Upper lobe of right lung (tissue), 1 donor: ENCODE measurements at regions not wholly inside any gene's neighbourhood (a gene's known extent, or its start where the extent isn't known, plus 50 kb on each side); places are given as distances from the start of the nearest gene placed in this dataset.

Experiments used
- ATAC-seq: fragments of 200-7000 bp; cut with Tn5 transposase; one replicate; pipeline ENCODE4 v1.9.1; 2020; ENCODE audit warnings: mild to moderate bottlenecking, moderate library complexity
- DNase-seq: peaks from one replicate; pipeline ENCODE4 v3.0.0-alpha.2; 2020
- H3K27ac ChIP-seq: fragments of 200-600 bp; one replicate; pipeline ENCODE4 v1.8.0; 2022
- H3K27me3 ChIP-seq: fragments of 200-600 bp; one replicate; pipeline ENCODE4 v1.8.0; 2022; ENCODE audit warnings: mild to moderate bottlenecking
- H3K36me3 ChIP-seq: fragments of 200-600 bp; one replicate; pipeline ENCODE4 v1.8.0; 2022
- H3K4me1 ChIP-seq: fragments of 200-600 bp; one replicate; pipeline ENCODE4 v1.8.0; 2022
- H3K4me3 ChIP-seq: fragments of 200-600 bp; one replicate; pipeline ENCODE4 v1.8.0; 2022; ENCODE audit warnings: mild to moderate bottlenecking
- H3K9me3 ChIP-seq: fragments of 200-600 bp; one replicate; pipeline ENCODE4 v1.8.0; 2022
- intact Hi-C: fragments of 100-400 bp; cut with DNase I; formaldehyde crosslinking; loops from one replicate; pipeline ENCODE4 v1.11.0; 2022
- TF ChIP-seq, protein P1 (sequence below): fragments of 200-600 bp; IDR thresholded peaks from one replicate; pipeline ENCODE4 v1.8.0; 2022; ENCODE audit warnings: antibody characterized with exemption
- donor health status: DM: no; HTN: yes; CAD: no; lungs with severe emphysema.

DNA sequence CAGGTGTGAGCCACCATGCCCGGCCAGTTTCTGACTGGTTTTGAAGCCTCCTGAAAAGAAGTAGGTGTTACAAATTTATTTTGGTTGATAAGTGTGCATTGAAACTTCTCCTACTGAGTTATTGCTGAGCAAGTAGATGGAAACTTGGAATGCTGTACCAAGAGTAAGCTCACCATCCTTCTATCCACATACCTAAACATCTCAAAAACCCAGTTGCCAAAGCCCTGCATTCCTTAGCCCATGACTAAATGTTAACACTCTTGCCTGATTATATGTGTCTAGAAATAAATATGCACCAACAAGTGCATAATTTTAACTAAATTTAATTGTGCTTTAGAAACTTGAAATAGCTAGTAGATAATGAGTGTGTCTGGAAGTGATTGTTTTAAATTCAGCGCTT is 357.8 kb downstream of the DUSP6 start:
- Histone ChIP-seq H3K9me3 (no peaks in the 10 kb centered on the region), H3K27me3 (no peaks in the 10 kb centered on the region), H3K27ac (no peak overlapping the region), H3K36me3 (no peaks in the 10 kb centered on the region), H3K4me1 (no peaks in the 10 kb centered on the region), H3K4me3 (no peak overlapping the region)
- DNase-seq, result no peak
- ATAC-seq, result no peak
- intact Hi-C loops, result no loop called here
- TF ChIP-seq, protein P1, sequence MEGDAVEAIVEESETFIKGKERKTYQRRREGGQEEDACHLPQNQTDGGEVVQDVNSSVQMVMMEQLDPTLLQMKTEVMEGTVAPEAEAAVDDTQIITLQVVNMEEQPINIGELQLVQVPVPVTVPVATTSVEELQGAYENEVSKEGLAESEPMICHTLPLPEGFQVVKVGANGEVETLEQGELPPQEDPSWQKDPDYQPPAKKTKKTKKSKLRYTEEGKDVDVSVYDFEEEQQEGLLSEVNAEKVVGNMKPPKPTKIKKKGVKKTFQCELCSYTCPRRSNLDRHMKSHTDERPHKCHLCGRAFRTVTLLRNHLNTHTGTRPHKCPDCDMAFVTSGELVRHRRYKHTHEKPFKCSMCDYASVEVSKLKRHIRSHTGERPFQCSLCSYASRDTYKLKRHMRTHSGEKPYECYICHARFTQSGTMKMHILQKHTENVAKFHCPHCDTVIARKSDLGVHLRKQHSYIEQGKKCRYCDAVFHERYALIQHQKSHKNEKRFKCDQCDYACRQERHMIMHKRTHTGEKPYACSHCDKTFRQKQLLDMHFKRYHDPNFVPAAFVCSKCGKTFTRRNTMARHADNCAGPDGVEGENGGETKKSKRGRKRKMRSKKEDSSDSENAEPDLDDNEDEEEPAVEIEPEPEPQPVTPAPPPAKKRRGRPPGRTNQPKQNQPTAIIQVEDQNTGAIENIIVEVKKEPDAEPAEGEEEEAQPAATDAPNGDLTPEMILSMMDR, result no peak

DNA sequence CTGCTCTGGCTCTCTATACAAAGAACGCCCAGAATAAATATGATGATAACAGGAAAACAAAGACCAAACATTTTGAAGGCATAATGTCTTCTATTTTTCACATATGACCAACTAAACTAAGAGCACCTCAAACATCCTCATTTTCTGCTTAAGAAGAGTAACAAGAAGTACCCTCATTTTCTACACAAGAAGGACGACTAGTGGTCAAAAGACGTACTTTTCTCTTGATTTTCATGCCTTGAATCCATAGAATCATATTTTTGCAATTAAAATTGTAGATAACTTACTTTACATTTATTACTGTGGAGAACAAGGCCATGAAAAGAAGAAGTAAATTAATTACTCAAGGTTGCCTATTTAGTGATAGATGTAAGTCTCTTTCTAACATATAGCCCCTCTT is 358.6 kb downstream of the DUSP6 start:
- peak; percentile 64 for ATAC-seq
- intact Hi-C loops, result no loop called here
- H3K36me3 ChIP-seq, result no peaks in the 10 kb centered on the region

DNA sequence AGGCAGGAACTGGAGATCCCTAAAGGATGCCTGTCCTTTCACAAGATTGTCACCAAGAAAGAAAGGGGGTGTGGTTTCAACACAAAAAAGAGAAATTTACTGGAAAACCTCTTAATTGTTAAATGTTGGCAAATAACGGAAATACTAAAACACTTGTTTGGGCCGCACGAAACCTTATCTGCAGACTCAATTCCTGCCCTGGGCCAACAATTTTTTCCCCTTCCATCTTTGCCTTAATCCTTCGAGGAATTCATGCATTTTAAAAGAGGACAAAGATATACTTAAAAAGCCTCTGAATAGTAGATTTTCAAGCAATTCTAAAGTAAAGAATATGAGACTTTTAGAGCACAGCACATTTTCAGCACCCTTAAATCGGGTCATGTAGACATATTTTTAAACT is 366.2 kb downstream of the DUSP6 start:
- H3K4me1 ChIP-seq, result no peaks in the 10 kb centered on the region
- intact Hi-C loops, result no loop called here
- TF ChIP-seq, protein P1, result no peak

More for the DNA sequence above, 358.6 kb downstream of the DUSP6 start:
- TF ChIP-seq, protein P1, result peak; percentile 63
- Histone ChIP-seq H3K27me3 (no peaks in the 10 kb centered on the region), H3K9me3 (no peaks in the 10 kb centered on the region), H3K4me3 (no peak overlapping the region), H3K27ac (no peak overlapping the region), H3K4me1 (no peaks in the 10 kb centered on the region)
- no peak for DNase-seq

DNA sequence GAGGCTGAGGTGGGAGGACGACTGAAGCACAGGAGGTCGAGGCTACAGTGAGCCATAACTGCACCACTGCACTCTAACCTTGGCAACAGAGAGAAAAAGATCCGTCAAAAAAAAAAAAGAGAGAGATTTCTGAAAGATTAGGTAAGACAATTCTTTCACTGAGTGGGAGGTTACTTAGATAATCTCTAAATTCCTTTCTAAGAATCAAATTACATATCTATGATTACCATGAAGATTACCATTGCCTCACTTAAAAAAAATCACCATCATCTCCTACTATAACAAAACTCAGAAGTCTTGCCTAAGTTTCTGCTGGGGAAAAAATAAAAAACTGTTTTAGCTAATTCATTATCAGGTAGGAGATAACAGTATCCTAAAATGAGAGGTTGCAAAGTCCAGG is 366.7 kb downstream of the DUSP6 start:
- H3K27ac ChIP-seq, result no peak overlapping the region
- no peaks in the 10 kb centered on the region for H3K27me3 ChIP-seq
- ATAC-seq, result no peak
- H3K36me3 ChIP-seq, result no peaks in the 10 kb centered on the region
- no peak for DNase-seq
- H3K4me1 ChIP-seq, result no peaks in the 10 kb centered on the region
- no peaks in the 10 kb centered on the region for H3K9me3 ChIP-seq
- no peak overlapping the region for H3K4me3 ChIP-seq
- TF ChIP-seq, protein P1, result no peak
- intact Hi-C loops, result no loop called here

More for the DNA sequence above, 366.2 kb downstream of the DUSP6 start:
- Histone ChIP-seq H3K9me3 (no peaks in the 10 kb centered on the region), H3K36me3 (no peaks in the 10 kb centered on the region), H3K27ac (no peak overlapping the region), H3K4me3 (no peak overlapping the region), H3K27me3 (no peaks in the 10 kb centered on the region)
- DNase-seq, result no peak
- ATAC-seq, result no peak

DNA sequence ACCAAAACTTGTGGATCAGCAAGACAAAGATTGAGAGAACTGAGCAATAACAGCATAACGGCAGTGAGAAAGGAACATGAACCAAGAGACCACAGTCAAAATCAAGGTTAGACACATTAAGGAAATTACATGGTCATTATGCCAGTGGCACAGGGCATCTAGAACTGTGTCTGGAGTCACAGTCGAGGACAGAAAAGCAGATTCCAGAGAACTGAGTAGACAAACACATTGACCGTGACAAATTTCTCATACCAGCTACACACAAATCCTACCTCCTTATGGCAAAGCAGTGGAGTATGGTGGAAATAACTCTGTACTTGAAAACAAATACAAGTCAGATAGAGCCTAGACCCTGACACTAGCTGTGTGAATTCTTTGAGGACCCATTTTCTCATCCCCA is 367.3 kb downstream of the DUSP6 start:
- H3K4me3 ChIP-seq, result no peak overlapping the region
- no peaks in the 10 kb centered on the region for H3K36me3 ChIP-seq
- TF ChIP-seq, protein P1, result no peak
- intact Hi-C loops, result no loop called here
- no peaks in the 10 kb centered on the region for H3K9me3 ChIP-seq
- H3K27me3 ChIP-seq, result no peaks in the 10 kb centered on the region
- H3K27ac ChIP-seq, result no peak overlapping the region
- H3K4me1 ChIP-seq, result no peaks in the 10 kb centered on the region
- no peak for DNase-seq
- no peak for ATAC-seq

DNA sequence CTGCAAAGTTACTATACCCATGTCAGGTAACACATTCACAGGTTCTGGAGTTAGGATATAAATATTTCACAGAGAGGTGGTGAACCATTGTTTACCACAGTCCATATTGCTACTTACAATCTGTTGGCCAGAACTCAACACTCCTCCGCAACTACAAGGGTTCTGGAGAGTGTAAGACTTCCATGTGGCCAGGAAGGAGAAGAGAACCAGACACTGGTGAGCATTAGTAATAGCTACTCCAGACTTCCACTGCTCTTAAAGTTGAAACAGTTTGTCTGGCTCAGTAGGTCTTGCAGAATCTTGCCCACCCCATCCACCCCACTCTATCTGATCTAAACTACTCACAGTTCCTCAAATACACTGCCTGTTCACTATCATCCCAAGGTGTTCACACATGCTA is 369.6 kb downstream of the DUSP6 start:
- Histone ChIP-seq H3K27ac (no peak overlapping the region), H3K4me1 (no peaks in the 10 kb centered on the region), H3K27me3 (no peaks in the 10 kb centered on the region), H3K4me3 (no peak overlapping the region), H3K36me3 (no peaks in the 10 kb centered on the region), H3K9me3 (no peaks in the 10 kb centered on the region)
- intact Hi-C loops, result no loop called here
- TF ChIP-seq, protein P1, result no peak
- DNase-seq (no peak), ATAC-seq (no peak)
